ENCODE measurements at regions not wholly inside any gene's neighbourhood (a gene's known extent, or its start where the extent isn't known, plus 50 kb on each side); places are given as distances from the start of the nearest gene placed in this dataset.

GRCh38 chr2:237161189-237161588, 75.5 kb downstream of the COPS8 start:
- Mint-ChIP-seq H3K27ac (no peak overlapping the region), H3K4me1 (ENCODE audit: low read depth) (peaks cover 4% of the 10 kb centered on the region), H3K27me3 (ENCODE audit: low read depth) (peaks cover 5% of the 10 kb centered on the region), H3K9me3 (no peaks in the 10 kb centered on the region), H3K36me3 (ENCODE audit: low read depth) (no peaks in the 10 kb centered on the region), H3K4me3 (no peak overlapping the region)
- DNase-seq (ENCODE audit: low spot score) = no peak

DNA sequence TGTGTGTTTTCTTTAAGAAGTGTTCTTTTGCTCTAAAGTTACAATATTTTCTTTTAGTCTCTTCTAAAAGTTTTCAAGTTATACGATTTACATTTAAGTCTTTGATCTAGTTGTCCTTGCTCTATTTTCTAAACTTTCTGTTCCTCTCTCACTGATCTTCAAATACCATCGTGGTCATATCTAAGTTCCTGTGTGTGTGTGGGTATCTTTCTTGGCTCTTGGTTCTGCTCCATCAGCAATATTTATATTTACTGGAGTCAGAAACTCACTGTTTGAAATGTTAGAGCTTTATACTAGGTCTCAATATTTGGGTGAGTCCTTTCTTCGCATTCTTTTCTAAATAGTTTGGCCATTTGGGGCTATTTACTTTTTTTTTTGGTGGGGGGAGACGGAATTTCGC, 77.3 kb downstream of the COPS8 start:
- Mint-ChIP-seq H3K36me3 (ENCODE audit: low read depth) (no peaks in the 10 kb centered on the region), H3K9me3 (peaks cover 1% of the 10 kb centered on the region), H3K27me3 (ENCODE audit: low read depth) (peaks cover 8% of the 10 kb centered on the region), H3K4me1 (ENCODE audit: low read depth) (peaks cover 4% of the 10 kb centered on the region), H3K27ac (no peak overlapping the region), H3K4me3 (no peak overlapping the region)
- no peak for DNase-seq (ENCODE audit: low spot score)

DNA sequence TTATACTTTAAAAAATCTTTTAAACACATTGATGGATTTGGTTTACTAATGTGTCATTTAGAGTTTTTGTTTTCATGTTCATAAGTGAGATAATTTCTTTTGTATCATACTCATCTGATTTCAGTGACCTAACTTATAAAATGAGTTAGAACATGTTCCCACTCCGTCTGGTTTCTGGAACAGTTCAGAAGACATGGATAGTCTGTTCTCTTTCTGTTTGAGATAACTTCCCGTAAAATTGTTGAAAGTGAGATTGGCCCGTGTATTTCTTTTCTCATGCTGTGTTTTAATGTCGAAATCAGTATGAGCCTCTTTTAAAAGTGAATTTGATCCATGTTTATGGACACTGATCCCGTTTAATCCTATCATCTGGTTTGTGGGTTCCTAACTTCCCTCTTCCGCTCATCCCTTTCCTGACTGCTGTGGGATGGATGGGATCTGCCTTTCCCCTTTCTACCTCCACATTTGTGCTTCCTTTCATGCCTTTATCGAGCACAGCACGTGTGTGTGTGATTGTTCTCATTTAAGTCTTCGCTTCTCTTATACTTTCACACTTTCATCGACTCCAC, 78.9 kb downstream of the COPS8 start:
- Mint-ChIP-seq H3K36me3 (ENCODE audit: low read depth) (no peaks in the 10 kb centered on the region), H3K27me3 (ENCODE audit: low read depth) (peaks cover 8% of the 10 kb centered on the region), H3K4me1 (ENCODE audit: low read depth) (peaks cover under 1% of the 10 kb centered on the region), H3K9me3 (peaks cover 14% of the 10 kb centered on the region), H3K4me3 (no peak overlapping the region), H3K27ac (no peak overlapping the region)
- no peak for DNase-seq (ENCODE audit: low spot score)

- H3K4me3 Mint-ChIP-seq = no peak overlapping the region
- DNase-seq (ENCODE audit: low spot score) = no peak
- peaks cover 8% of the 10 kb centered on the region for H3K27me3 Mint-ChIP-seq (ENCODE audit: low read depth)
Observed at GRCh38 chr2:237165405-237166276, 80.0 kb downstream of the COPS8 start.

GRCh38 chr2:237167038-237167437, 81.3 kb downstream of the COPS8 start:
- DNase-seq (ENCODE audit: low spot score) = no peak
- Mint-ChIP-seq H3K27me3 (ENCODE audit: low read depth) (peaks cover 12% of the 10 kb centered on the region), H3K4me3 (no peak overlapping the region), H3K4me1 (ENCODE audit: low read depth) (no peaks in the 10 kb centered on the region), H3K36me3 (ENCODE audit: low read depth) (no peaks in the 10 kb centered on the region), H3K9me3 (peaks cover 14% of the 10 kb centered on the region), H3K27ac (no peak overlapping the region)

More at GRCh38 chr2:237165405-237166276, 80.0 kb downstream of the COPS8 start:
- H3K4me1 Mint-ChIP-seq (ENCODE audit: low read depth) = no peaks in the 10 kb centered on the region
- H3K9me3 Mint-ChIP-seq = peaks cover 14% of the 10 kb centered on the region
- H3K36me3 Mint-ChIP-seq (ENCODE audit: low read depth) = no peaks in the 10 kb centered on the region
- no peak overlapping the region for H3K27ac Mint-ChIP-seq

DNA sequence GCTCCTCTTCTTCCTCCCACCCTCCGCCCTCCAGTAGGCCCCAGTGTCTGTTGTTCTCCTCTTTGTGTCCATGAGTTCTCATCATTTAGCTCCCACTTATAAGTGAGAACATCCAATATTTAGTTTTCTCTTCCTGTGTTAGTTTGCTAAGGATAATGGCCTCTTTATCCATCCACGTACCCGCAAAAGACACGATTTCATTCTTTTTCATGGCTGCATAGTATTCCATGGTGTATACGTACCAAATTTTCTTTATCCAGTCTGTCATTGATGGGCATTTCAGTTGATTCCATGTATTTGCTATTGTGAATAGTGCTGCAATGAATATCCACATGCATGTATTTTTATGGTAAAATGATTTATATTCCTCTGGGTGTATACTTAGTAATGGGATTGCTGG, 82.2 kb downstream of the COPS8 start:
- no peak overlapping the region for H3K27ac Mint-ChIP-seq
- no peak overlapping the region for H3K4me3 Mint-ChIP-seq
- no peak for DNase-seq (ENCODE audit: low spot score)
- no peaks in the 10 kb centered on the region for H3K4me1 Mint-ChIP-seq (ENCODE audit: low read depth)
- H3K36me3 Mint-ChIP-seq (ENCODE audit: low read depth) = no peaks in the 10 kb centered on the region
- H3K9me3 Mint-ChIP-seq = peaks cover 14% of the 10 kb centered on the region
- H3K27me3 Mint-ChIP-seq (ENCODE audit: low read depth) = peaks cover 12% of the 10 kb centered on the region

GRCh38 chr2:237170020-237170419, 84.3 kb downstream of the COPS8 start:
- DNase-seq (ENCODE audit: low spot score) = no peak
- peaks cover 19% of the 10 kb centered on the region for H3K27me3 Mint-ChIP-seq (ENCODE audit: low read depth)
- H3K4me3 Mint-ChIP-seq = no peak overlapping the region
- H3K9me3 Mint-ChIP-seq = peaks cover 14% of the 10 kb centered on the region
- H3K27ac Mint-ChIP-seq = no peak overlapping the region
- no peaks in the 10 kb centered on the region for H3K4me1 Mint-ChIP-seq (ENCODE audit: low read depth)
- no peaks in the 10 kb centered on the region for H3K36me3 Mint-ChIP-seq (ENCODE audit: low read depth)

- H3K9me3 Mint-ChIP-seq = peaks cover 14% of the 10 kb centered on the region
- H3K4me1 Mint-ChIP-seq (ENCODE audit: low read depth) = no peaks in the 10 kb centered on the region
- no peak for DNase-seq (ENCODE audit: low spot score)
- H3K27me3 Mint-ChIP-seq (ENCODE audit: low read depth) = peaks cover 26% of the 10 kb centered on the region
- H3K36me3 Mint-ChIP-seq (ENCODE audit: low read depth) = no peaks in the 10 kb centered on the region
- no peak overlapping the region for H3K4me3 Mint-ChIP-seq
- no peak overlapping the region for H3K27ac Mint-ChIP-seq
Observed at GRCh38 chr2:237171396-237171795, 85.7 kb downstream of the COPS8 start.

- H3K27ac Mint-ChIP-seq = no peak overlapping the region
- H3K9me3 Mint-ChIP-seq = peaks cover 14% of the 10 kb centered on the region
- H3K4me1 Mint-ChIP-seq (ENCODE audit: low read depth) = no peaks in the 10 kb centered on the region
- DNase-seq (ENCODE audit: low spot score) = no peak
- H3K4me3 Mint-ChIP-seq = no peak overlapping the region
- H3K27me3 Mint-ChIP-seq (ENCODE audit: low read depth) = peaks cover 26% of the 10 kb centered on the region
- H3K36me3 Mint-ChIP-seq (ENCODE audit: low read depth) = no peaks in the 10 kb centered on the region
Observed at GRCh38 chr2:237171881-237172280, 86.2 kb downstream of the COPS8 start.

GRCh38 chr2:237177052-237177451, 91.4 kb downstream of the COPS8 start:
- H3K9me3 Mint-ChIP-seq = no peaks in the 10 kb centered on the region
- H3K27me3 Mint-ChIP-seq (ENCODE audit: low read depth) = peaks cover 25% of the 10 kb centered on the region
- no peaks in the 10 kb centered on the region for H3K4me1 Mint-ChIP-seq (ENCODE audit: low read depth)
- no peaks in the 10 kb centered on the region for H3K36me3 Mint-ChIP-seq (ENCODE audit: low read depth)
- no peak for DNase-seq (ENCODE audit: low spot score)
- no peak overlapping the region for H3K27ac Mint-ChIP-seq
- no peak overlapping the region for H3K4me3 Mint-ChIP-seq

- Mint-ChIP-seq H3K27me3 (ENCODE audit: low read depth) (peaks cover 25% of the 10 kb centered on the region), H3K36me3 (ENCODE audit: low read depth) (no peaks in the 10 kb centered on the region), H3K4me1 (ENCODE audit: low read depth) (no peaks in the 10 kb centered on the region), H3K27ac (no peak overlapping the region), H3K9me3 (no peaks in the 10 kb centered on the region), H3K4me3 (no peak overlapping the region)
- no peak for DNase-seq (ENCODE audit: low spot score)
Observed at GRCh38 chr2:237177986-237178385, 92.3 kb downstream of the COPS8 start.

GRCh38 chr2:237178396-237178795, 92.7 kb downstream of the COPS8 start:
- H3K27ac Mint-ChIP-seq = no peak overlapping the region
- no peak overlapping the region for H3K4me3 Mint-ChIP-seq
- H3K36me3 Mint-ChIP-seq (ENCODE audit: low read depth) = no peaks in the 10 kb centered on the region
- no peak for DNase-seq (ENCODE audit: low spot score)
- H3K9me3 Mint-ChIP-seq = no peaks in the 10 kb centered on the region
- H3K27me3 Mint-ChIP-seq (ENCODE audit: low read depth) = peaks cover 23% of the 10 kb centered on the region
- H3K4me1 Mint-ChIP-seq (ENCODE audit: low read depth) = no peaks in the 10 kb centered on the region

GRCh38 chr2:237179161-237179560, 93.5 kb downstream of the COPS8 start:
- Mint-ChIP-seq H3K4me1 (ENCODE audit: low read depth) (no peaks in the 10 kb centered on the region), H3K27me3 (ENCODE audit: low read depth) (peaks cover 21% of the 10 kb centered on the region), H3K4me3 (no peak overlapping the region), H3K9me3 (no peaks in the 10 kb centered on the region), H3K27ac (no peak overlapping the region), H3K36me3 (ENCODE audit: low read depth) (no peaks in the 10 kb centered on the region)
- DNase-seq (ENCODE audit: low spot score) = no peak

DNA sequence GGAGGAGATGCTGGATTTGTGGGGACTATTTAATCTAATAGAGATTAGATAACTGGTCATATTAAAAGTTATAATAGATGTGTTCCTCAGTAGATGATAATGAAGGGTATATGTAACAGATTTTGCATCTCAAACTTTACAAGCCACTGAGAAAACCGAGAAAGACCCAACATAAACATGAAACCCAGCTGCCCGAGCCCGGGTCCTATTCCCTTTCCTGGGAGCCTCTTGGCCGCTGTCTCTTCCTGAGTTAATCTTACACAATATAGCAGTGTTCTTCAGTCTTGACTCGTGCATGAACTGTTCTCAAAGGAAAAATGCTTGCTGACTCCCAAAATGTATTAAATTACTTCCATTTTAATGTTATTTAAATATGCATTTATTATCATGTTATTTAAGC, 94.5 kb downstream of the COPS8 start:
- Mint-ChIP-seq H3K27ac (no peak overlapping the region), H3K36me3 (ENCODE audit: low read depth) (no peaks in the 10 kb centered on the region), H3K4me3 (no peak overlapping the region), H3K4me1 (ENCODE audit: low read depth) (no peaks in the 10 kb centered on the region), H3K27me3 (ENCODE audit: low read depth) (peaks cover 14% of the 10 kb centered on the region), H3K9me3 (no peaks in the 10 kb centered on the region)
- no peak for DNase-seq (ENCODE audit: low spot score)

All from T-helper 2 cell treated with Interferon-gamma antibody and Interleukin-4, amounts not matched to agents 5 μg/mL and 100 μg/mL, for 36 hours (primary cell).